Gastroesophageal sphincter (tissue), 3 donors: ENCODE measurements at regions not wholly inside any gene's neighbourhood (a gene's known extent, or its start where the extent isn't known, plus 50 kb on each side); places are given as distances from the start of the nearest gene placed in this dataset.
"Not testable (repeated sequence)": the region's sequence is repeated elsewhere in the genome, so short reads cannot be mapped to it uniquely, and the experiment has no call there.

ENCODE experiments used
- POLR2A ChIP-seq, 2 donors: fragments of 450-650 bp; IDR thresholded peaks; one replicate each; pipeline ENCODE4 v1.6.1; 2017; ENCODE audit warnings: antibody characterized with exemption in 2 of 2, mild to moderate bottlenecking in 2 of 2, moderate library complexity in 1 of 2
- TF ChIP-seq, protein P1 (sequence below), 4 experiments: fragments of 200-600 bp in 2 of 4; fragments of 450-650 bp in 2 of 4; sonication (generic) in 1 of 4; IDR thresholded peaks; one replicate each; pipeline ENCODE4 v1.5.1; 2017 to 2019; ENCODE audit warnings: antibody characterized with exemption in 4 of 4, mild to moderate bottlenecking in 2 of 4, moderate library complexity in 2 of 4

DNA sequence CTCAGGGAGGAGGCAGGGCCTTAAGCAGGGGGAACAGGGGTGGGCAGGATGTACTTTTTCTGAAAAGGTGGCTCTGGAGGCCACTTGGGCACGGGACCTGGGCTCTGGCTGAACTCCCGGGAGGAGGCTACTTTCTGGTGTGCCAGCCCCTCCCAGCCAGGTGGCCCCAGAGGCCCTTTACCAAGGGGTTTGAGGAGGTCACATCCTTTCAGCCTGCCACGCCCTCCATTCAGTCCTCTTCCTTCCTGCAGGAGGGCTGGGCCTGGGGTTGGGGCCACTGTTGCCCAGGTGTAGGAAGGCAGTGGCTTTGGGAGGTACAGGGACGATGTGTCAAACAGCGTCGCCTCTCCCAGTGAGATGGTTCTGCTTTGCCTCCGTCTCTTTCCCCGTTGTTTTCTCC, 172.5 kb downstream of the ADRA2C start:
- not testable (repeated sequence) for TF ChIP-seq POLR2A (IDR thresholded peaks at IDR 0.05)
- TF ChIP-seq, protein P1, sequence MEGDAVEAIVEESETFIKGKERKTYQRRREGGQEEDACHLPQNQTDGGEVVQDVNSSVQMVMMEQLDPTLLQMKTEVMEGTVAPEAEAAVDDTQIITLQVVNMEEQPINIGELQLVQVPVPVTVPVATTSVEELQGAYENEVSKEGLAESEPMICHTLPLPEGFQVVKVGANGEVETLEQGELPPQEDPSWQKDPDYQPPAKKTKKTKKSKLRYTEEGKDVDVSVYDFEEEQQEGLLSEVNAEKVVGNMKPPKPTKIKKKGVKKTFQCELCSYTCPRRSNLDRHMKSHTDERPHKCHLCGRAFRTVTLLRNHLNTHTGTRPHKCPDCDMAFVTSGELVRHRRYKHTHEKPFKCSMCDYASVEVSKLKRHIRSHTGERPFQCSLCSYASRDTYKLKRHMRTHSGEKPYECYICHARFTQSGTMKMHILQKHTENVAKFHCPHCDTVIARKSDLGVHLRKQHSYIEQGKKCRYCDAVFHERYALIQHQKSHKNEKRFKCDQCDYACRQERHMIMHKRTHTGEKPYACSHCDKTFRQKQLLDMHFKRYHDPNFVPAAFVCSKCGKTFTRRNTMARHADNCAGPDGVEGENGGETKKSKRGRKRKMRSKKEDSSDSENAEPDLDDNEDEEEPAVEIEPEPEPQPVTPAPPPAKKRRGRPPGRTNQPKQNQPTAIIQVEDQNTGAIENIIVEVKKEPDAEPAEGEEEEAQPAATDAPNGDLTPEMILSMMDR (IDR thresholded peaks at IDR 0.05) = not testable (repeated sequence)
